Epithelial cell of esophagus (primary cell): ENCODE measurements at regions not wholly inside any gene's neighbourhood (a gene's known extent, or its start where the extent isn't known, plus 50 kb on each side); places are given as distances from the start of the nearest gene placed in this dataset.
A peak's percentile ranks its signal among the peaks of the same experiment; 100 is the strongest.

Source experiments
- DNase-seq: peaks from one replicate; pipeline ENCODE4 v3.0.0; 2010; ENCODE audit warnings: low read depth
- H3K4me3 ChIP-seq: 2 replicates; pipeline ENCODE4 v1.5.1; 2011; ENCODE audit warnings: mild to moderate bottlenecking, low read length, control low read depth
- CTCF ChIP-seq: IDR thresholded peaks from 2 replicates; pipeline ENCODE4 v1.5.1; 2011; ENCODE audit warnings: low read depth, mild to moderate bottlenecking, low read length, control low read depth, inconsistent platforms; ENCODE audit not compliant: insufficient read depth; ENCODE audit errors: missing control alignments

GRCh38 chr11:28632338-28632737 is 524.1 kb downstream of the METTL15 start:
- no peak for TF ChIP-seq CTCF
- H3K4me3 ChIP-seq, result no peak overlapping the region
- peak; percentile 57 for DNase-seq

- DNase-seq, result no peak
- TF ChIP-seq CTCF, result no peak
- no peak overlapping the region for H3K4me3 ChIP-seq
Measured at GRCh38 chr11:28631148-28631547, 523.0 kb downstream of the METTL15 start.

- no peak overlapping the region for H3K4me3 ChIP-seq
- DNase-seq, result no peak
- no peak for TF ChIP-seq CTCF
Measured at GRCh38 chr11:28629235-28629634, 521.0 kb downstream of the METTL15 start.

GRCh38 chr11:28628412-28628811 is 520.2 kb downstream of the METTL15 start:
- DNase-seq, result no peak
- H3K4me3 ChIP-seq, result no peak overlapping the region
- no peak for TF ChIP-seq CTCF

DNA sequence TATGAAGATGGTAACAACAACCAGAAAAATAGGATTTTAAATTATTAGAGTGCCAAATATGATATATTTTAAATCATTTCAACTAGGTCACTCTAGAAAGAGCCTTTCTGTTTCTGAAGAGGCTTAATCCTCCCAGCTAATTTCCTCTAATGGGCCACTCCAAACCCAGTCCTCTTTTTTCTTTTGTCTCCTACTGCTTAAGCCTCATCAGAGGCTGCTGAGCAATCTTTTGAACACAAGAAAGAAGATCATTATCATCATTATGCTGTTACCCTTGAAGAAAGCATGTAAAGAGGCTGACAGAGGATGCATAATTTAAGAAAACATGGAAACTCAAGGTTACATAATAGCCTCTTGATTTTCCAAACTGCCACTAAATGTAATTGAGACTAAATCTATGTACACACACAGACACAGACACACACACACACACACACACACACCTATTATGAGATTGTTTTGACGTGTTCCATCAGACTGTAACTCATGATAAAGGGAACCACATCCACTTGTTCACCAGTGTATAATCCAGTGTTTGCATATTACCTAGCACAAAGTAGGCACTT is 519.6 kb downstream of the METTL15 start:
- no peak for TF ChIP-seq CTCF
- no peak overlapping the region for H3K4me3 ChIP-seq
- DNase-seq, result no peak

- no peak for DNase-seq
- no peak for TF ChIP-seq CTCF
- no peak overlapping the region for H3K4me3 ChIP-seq
Measured at GRCh38 chr11:28625532-28625931, 517.3 kb downstream of the METTL15 start.

- no peak for TF ChIP-seq CTCF
- no peak overlapping the region for H3K4me3 ChIP-seq
- no peak for DNase-seq
Measured at GRCh38 chr11:28621753-28622152, 513.6 kb downstream of the METTL15 start.
